CD14-positive monocyte (primary cell): ENCODE measurements at regions not wholly inside any gene's neighbourhood (a gene's known extent, or its start where the extent isn't known, plus 50 kb on each side); places are given as distances from the start of the nearest gene placed in this dataset.
"Not testable (repeated sequence)": the region's sequence is repeated elsewhere in the genome, so short reads cannot be mapped to it uniquely, and the experiment has no call there.

Experiments
- DNase-seq, 3 donors: peaks; one replicate each; pipeline ENCODE4 v3.0.0-alpha.2; 2011 to 2022
- H2AFZ ChIP-seq: 2 replicates; pipeline ENCODE4 v1.6.0; 2012; ENCODE audit warnings: mild to moderate bottlenecking, low read depth, low read length, inconsistent platforms; ENCODE audit not compliant: insufficient read depth, poor library complexity, severe bottlenecking
- H3K27ac ChIP-seq, 2 donors: 1 replicate in 1 of 2; 2 replicates in 1 of 2; pipeline ENCODE4 v1.5.1; 2012 to 2013; ENCODE audit warnings: low read length in 2 of 2, control low read depth in 1 of 2, inconsistent platforms in 1 of 2, low read depth in 1 of 2, mild to moderate bottlenecking in 1 of 2
- H3K27me3 ChIP-seq, 2 donors: one replicate each; pipeline versions ENCODE4 v1.6.0 to v1.6.1; 2011 to 2013; ENCODE audit warnings: low read length in 2 of 2; ENCODE audit not compliant: control insufficient read depth in 2 of 2, insufficient read depth in 2 of 2
- H3K36me3 ChIP-seq, 2 donors: replicated peaks in 1 of 2; 1 replicate in 1 of 2; 2 replicates in 1 of 2; pipeline versions ENCODE4 v1.5.1 to v1.6.1; 2012 to 2013; ENCODE audit warnings: low read length in 2 of 2, control low read depth in 1 of 2, inconsistent platforms in 1 of 2, mild to moderate bottlenecking in 1 of 2; ENCODE audit not compliant: insufficient read depth in 2 of 2, control insufficient read depth in 1 of 2
- H3K4me1 ChIP-seq, 2 donors: 1 replicate in 1 of 2; 2 replicates in 1 of 2; pipeline versions ENCODE4 v1.5.1 to v1.6.1; 2012 to 2013; ENCODE audit warnings: low read length in 2 of 2, control low read depth in 1 of 2, inconsistent platforms in 1 of 2, mild to moderate bottlenecking in 1 of 2, moderate library complexity in 1 of 2; ENCODE audit not compliant: insufficient read depth in 2 of 2, control insufficient read depth in 1 of 2
- H3K4me2 ChIP-seq: replicated peaks from 2 replicates; pipeline ENCODE3; 2012; ENCODE audit warnings: low read length, moderate library complexity, mild to moderate bottlenecking; ENCODE audit not compliant: poor library complexity, severe bottlenecking; ENCODE audit errors: extremely low read depth
- H3K4me3 ChIP-seq, 3 experiments: fragments of 200-600 bp in 1 of 3; sonication (generic) in 1 of 3; replicated peaks in 1 of 3; 1 replicate in 2 of 3; 2 replicates in 1 of 3; pipeline ENCODE4 v1.5.1; 2011 to 2013; ENCODE audit warnings: low read length in 3 of 3, mild to moderate bottlenecking in 3 of 3, control low read depth in 2 of 3, low read depth in 2 of 3, inconsistent platforms in 1 of 3, moderate library complexity in 1 of 3
- H3K79me2 ChIP-seq: 2 replicates; pipeline ENCODE4 v1.6.0; 2012; ENCODE audit warnings: mild to moderate bottlenecking, control low read depth, inconsistent platforms, low read length, moderate library complexity; ENCODE audit not compliant: insufficient read depth
- H3K9ac ChIP-seq: 2 replicates; pipeline ENCODE4 v1.6.0; 2017; ENCODE audit warnings: low read length, mild to moderate bottlenecking; ENCODE audit not compliant: insufficient read depth, poor library complexity, severe bottlenecking
- H3K9me3 ChIP-seq, 2 donors: replicated peaks in 1 of 2; 1 replicate in 1 of 2; 2 replicates in 1 of 2; pipeline versions ENCODE4 v1.5.1 to v1.6.1; 2012 to 2013; ENCODE audit warnings: low read length in 2 of 2, control low read depth in 1 of 2; ENCODE audit not compliant: control insufficient read depth in 1 of 2, insufficient read depth in 1 of 2
- H4K20me1 ChIP-seq: 2 replicates; pipeline ENCODE4 v1.6.0; 2012; ENCODE audit warnings: mild to moderate bottlenecking, low read length, control low read depth, moderate library complexity; ENCODE audit not compliant: insufficient read depth
- H3K27ac Mint-ChIP-seq, 7 donors: one replicate each; pipeline ENCODE4 v1.8.0; 2020; ENCODE audit warnings: mild to moderate bottlenecking in 7 of 7, mixed read lengths in 7 of 7, moderate library complexity in 6 of 7, inconsistent platforms in 2 of 7
- H3K27me3 Mint-ChIP-seq, 3 donors: one replicate each; pipeline ENCODE4 v1.8.0; 2021 to 2022; ENCODE audit warnings: low read depth in 3 of 3, mild to moderate bottlenecking in 3 of 3, mixed read lengths in 3 of 3, moderate library complexity in 3 of 3, inconsistent platforms in 1 of 3
- H3K36me3 Mint-ChIP-seq, 2 donors: one replicate each; pipeline ENCODE4 v1.8.0; 2020; ENCODE audit warnings: mixed read lengths in 2 of 2, inconsistent platforms in 1 of 2, mild to moderate bottlenecking in 1 of 2
- H3K4me1 Mint-ChIP-seq: one replicate; pipeline ENCODE4 v1.8.0; 2020; ENCODE audit warnings: mild to moderate bottlenecking, mixed read lengths
- H3K4me3 Mint-ChIP-seq, 2 donors: one replicate each; pipeline ENCODE4 v1.8.0; 2020; ENCODE audit warnings: mild to moderate bottlenecking in 2 of 2, mixed read lengths in 2 of 2, moderate library complexity in 1 of 2
- H3K9me3 Mint-ChIP-seq, 7 donors: one replicate each; pipeline ENCODE4 v1.8.0; 2020 to 2022; ENCODE audit warnings: mixed read lengths in 7 of 7, mild to moderate bottlenecking in 6 of 7, moderate library complexity in 6 of 7, inconsistent platforms in 2 of 7
- CTCF ChIP-seq: fragments of 200-600 bp; IDR thresholded peaks from one replicate; pipeline ENCODE4 v1.8.0; 2022; ENCODE audit warnings: antibody characterized with exemption, mild to moderate bottlenecking
- WGBS: methylation state at CpG from one replicate; pipeline ENCODE4 v1.1.5; 2013; ENCODE audit warnings: missing lambda C conversion rate; ENCODE audit not compliant: insufficient coverage; 5-methylcytosine and 5-hydroxymethylcytosine counted together
- intact Hi-C, 2 donors: fragments of 100-400 bp; cut with micrococcal nuclease; formaldehyde crosslinking; loops; one replicate each; pipeline versions ENCODE4 v1.15.0 to v1.15.1; 2023

GRCh38 chr4:66930206-66930605, 615.1 kb downstream of the CENPC start:
- Histone ChIP-seq H3K4me2 (no peak overlapping the region), H3K27ac (no peak overlapping the region), H3K9me3 (peaks cover 0 to 4% of the 10 kb centered on the region in 2 donors), H3K36me3 (no peaks in the 10 kb centered on the region), H4K20me1 (no peaks in the 10 kb centered on the region), H2AFZ (no peak overlapping the region), H3K9ac (no peak overlapping the region), H3K4me3 (no peak overlapping the region), H3K27me3 (peaks cover 0 to 3% of the 10 kb centered on the region in 2 donors), H3K4me1 (no peaks in the 10 kb centered on the region), H3K79me2 (no peaks in the 10 kb centered on the region)
- Mint-ChIP-seq H3K4me3 (no peak overlapping the region), H3K36me3 (no peaks in the 10 kb centered on the region), H3K27ac (no peak overlapping the region), H3K4me1 (no peaks in the 10 kb centered on the region), H3K9me3 (peaks cover 0 to 2% (median 0%) of the 10 kb centered on the region in 7 donors), H3K27me3 (no peaks in the 10 kb centered on the region)
- no peak for DNase-seq
- intact Hi-C loops: no loop called here
- TF ChIP-seq CTCF: no peak

GRCh38 chr4:66929748-66930147, 615.6 kb downstream of the CENPC start:
- Histone ChIP-seq H3K9ac (no peak overlapping the region), H3K36me3 (no peaks in the 10 kb centered on the region), H4K20me1 (no peaks in the 10 kb centered on the region), H3K79me2 (no peaks in the 10 kb centered on the region), H3K4me1 (no peaks in the 10 kb centered on the region), H3K4me2 (no peak overlapping the region), H3K27me3 (peaks cover 0 to 3% of the 10 kb centered on the region in 2 donors), H3K4me3 (no peak overlapping the region), H2AFZ (no peak overlapping the region), H3K27ac (no peak overlapping the region), H3K9me3 (peaks cover 0 to 4% of the 10 kb centered on the region in 2 donors)
- Mint-ChIP-seq H3K27ac (no peak overlapping the region), H3K27me3 (no peaks in the 10 kb centered on the region), H3K4me1 (no peaks in the 10 kb centered on the region), H3K4me3 (no peak overlapping the region), H3K9me3 (peaks cover 0 to 2% (median 0%) of the 10 kb centered on the region in 7 donors), H3K36me3 (no peaks in the 10 kb centered on the region)
- DNase-seq: no peak
- WGBS: no CpG with 5 or more reads among the region's 1 CpG
- intact Hi-C loops: no loop called here
- no peak for TF ChIP-seq CTCF

- H3K36me3 ChIP-seq, intact Hi-C loops, H2AFZ ChIP-seq, H3K4me3 ChIP-seq, H3K9ac ChIP-seq, H3K27ac Mint-ChIP-seq, H3K4me3 Mint-ChIP-seq, H3K9me3 Mint-ChIP-seq, H4K20me1 ChIP-seq, H3K27ac ChIP-seq, H3K4me2 ChIP-seq, H3K36me3 Mint-ChIP-seq, DNase-seq, H3K4me1 Mint-ChIP-seq, H3K4me1 ChIP-seq, H3K79me2 ChIP-seq, H3K9me3 ChIP-seq, H3K27me3 Mint-ChIP-seq, H3K27me3 ChIP-seq: not testable (repeated sequence)
Measured at GRCh38 chr4:66928881-66929280, 616.4 kb downstream of the CENPC start.
